Activated B cell treated with CpG ODN at 0.5 μM for 24 hours (primary cell): ENCODE measurements at regions not wholly inside any gene's neighbourhood (a gene's known extent, or its start where the extent isn't known, plus 50 kb on each side); places are given as distances from the start of the nearest gene placed in this dataset.

Experiments used
- ATAC-seq: fragments of 200-7000 bp; cut with Tn5 transposase; one replicate; pipeline ENCODE4 v1.10.0; 2021; ENCODE audit warnings: low read depth, mild to moderate bottlenecking, moderate library complexity
- CTCF ChIA-PET: fragments of 350-600 bp; sonication (Branson Sonifier 250); formaldehyde crosslinking; loops from one replicate; lab custom pipeline; 2021; ENCODE audit warnings: antibody characterized with exemption; lab: Charles Lee
- POLR2A ChIA-PET: fragments of 350-600 bp; sonication (Branson Sonifier 250); formaldehyde crosslinking; loops from one replicate; lab custom pipeline; 2021; ENCODE audit warnings: antibody characterized with exemption; lab: Charles Lee
- DNase-seq: peaks from one replicate; pipeline ENCODE4 v3.0.0; 2022
- H3K27ac Mint-ChIP-seq: one replicate; pipeline ENCODE4 v1.8.0; 2020; ENCODE audit warnings: mixed read lengths
- H3K27me3 Mint-ChIP-seq: one replicate; pipeline ENCODE4 v1.8.0; 2021; ENCODE audit warnings: mixed read lengths
- H3K36me3 Mint-ChIP-seq: one replicate; pipeline ENCODE4 v1.8.0; 2021; ENCODE audit warnings: low read depth, mixed read lengths
- H3K4me1 Mint-ChIP-seq: one replicate; pipeline ENCODE4 v1.8.0; 2021; ENCODE audit warnings: mixed read lengths
- H3K4me3 Mint-ChIP-seq: one replicate; pipeline ENCODE4 v1.8.0; 2020; ENCODE audit warnings: mild to moderate bottlenecking, mixed read lengths
- H3K9me3 Mint-ChIP-seq: one replicate; pipeline ENCODE4 v1.8.0; 2020; ENCODE audit warnings: mixed read lengths
- intact Hi-C: fragments of 100-400 bp; cut with micrococcal nuclease; formaldehyde crosslinking; loops from one replicate; pipeline ENCODE4 v1.15.1; 2024
- TF ChIP-seq, protein P1 (sequence below): fragments of 200-600 bp; IDR thresholded peaks from one replicate; pipeline ENCODE4 v1.8.0; 2022; ENCODE audit warnings: antibody characterized with exemption, mild to moderate bottlenecking

GRCh38 chr2:136215449-136215848 is 97.5 kb upstream of the CXCR4 start:
- Mint-ChIP-seq H3K4me3 (no peak overlapping the region), H3K4me1 (peaks cover 98% of the 10 kb centered on the region), H3K27ac (peak overlapping the region; percentile 97), H3K9me3 (no peaks in the 10 kb centered on the region), H3K27me3 (no peaks in the 10 kb centered on the region), H3K36me3 (no peaks in the 10 kb centered on the region)
- ATAC-seq (no peak), DNase-seq (no peak)
- ChIA-PET CTCF (interaction anchor here (1.6 to 3.0 kb wide), 3 partner anchors 9 to 78 kb away, joined by 4 to 11 read pairs (median 8); no protein-coding TSS in a partner anchor), POLR2A (interaction anchor here (0.9 to 7.4 kb wide), 5 partner anchors 8 to 97 kb away, joined by 3 to 82 read pairs (median 30); partner anchors contain the start of gene CXCR4)
- TF ChIP-seq, protein P1, sequence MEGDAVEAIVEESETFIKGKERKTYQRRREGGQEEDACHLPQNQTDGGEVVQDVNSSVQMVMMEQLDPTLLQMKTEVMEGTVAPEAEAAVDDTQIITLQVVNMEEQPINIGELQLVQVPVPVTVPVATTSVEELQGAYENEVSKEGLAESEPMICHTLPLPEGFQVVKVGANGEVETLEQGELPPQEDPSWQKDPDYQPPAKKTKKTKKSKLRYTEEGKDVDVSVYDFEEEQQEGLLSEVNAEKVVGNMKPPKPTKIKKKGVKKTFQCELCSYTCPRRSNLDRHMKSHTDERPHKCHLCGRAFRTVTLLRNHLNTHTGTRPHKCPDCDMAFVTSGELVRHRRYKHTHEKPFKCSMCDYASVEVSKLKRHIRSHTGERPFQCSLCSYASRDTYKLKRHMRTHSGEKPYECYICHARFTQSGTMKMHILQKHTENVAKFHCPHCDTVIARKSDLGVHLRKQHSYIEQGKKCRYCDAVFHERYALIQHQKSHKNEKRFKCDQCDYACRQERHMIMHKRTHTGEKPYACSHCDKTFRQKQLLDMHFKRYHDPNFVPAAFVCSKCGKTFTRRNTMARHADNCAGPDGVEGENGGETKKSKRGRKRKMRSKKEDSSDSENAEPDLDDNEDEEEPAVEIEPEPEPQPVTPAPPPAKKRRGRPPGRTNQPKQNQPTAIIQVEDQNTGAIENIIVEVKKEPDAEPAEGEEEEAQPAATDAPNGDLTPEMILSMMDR, result no peak
- intact Hi-C loops, result loop anchor here (2.0 kb wide), 1 partner anchor 231 kb away; the partner anchor contains the start of gene DARS1

- peak; percentile 35 for ATAC-seq
- Mint-ChIP-seq H3K36me3 (peaks cover 4% of the 10 kb centered on the region), H3K9me3 (peaks cover 4% of the 10 kb centered on the region), H3K4me1 (peaks cover 98% of the 10 kb centered on the region), H3K4me3 (peak overlapping the region; percentile 64), H3K27me3 (no peaks in the 10 kb centered on the region), H3K27ac (peak overlapping the region; percentile 97)
- intact Hi-C loops, result loop anchor here (1.0 to 2.0 kb wide), 3 partner anchors 8 to 230 kb away; partner anchors contain the start of gene DARS1
- no peak for DNase-seq
- ChIA-PET CTCF (interaction anchor here (1.6 to 1.9 kb wide), 2 partner anchors 24 to 78 kb away, joined by 4 to 8 read pairs; no protein-coding TSS in a partner anchor), POLR2A (interaction anchor here (0.9 to 7.4 kb wide), 11 partner anchors 7 to 113 kb away, joined by 3 to 146 read pairs (median 40); partner anchors contain the start of gene CXCR4)
- TF ChIP-seq, protein P1, result no peak
Observed at GRCh38 chr2:136214307-136215200, 96.6 kb upstream of the CXCR4 start.

DNA sequence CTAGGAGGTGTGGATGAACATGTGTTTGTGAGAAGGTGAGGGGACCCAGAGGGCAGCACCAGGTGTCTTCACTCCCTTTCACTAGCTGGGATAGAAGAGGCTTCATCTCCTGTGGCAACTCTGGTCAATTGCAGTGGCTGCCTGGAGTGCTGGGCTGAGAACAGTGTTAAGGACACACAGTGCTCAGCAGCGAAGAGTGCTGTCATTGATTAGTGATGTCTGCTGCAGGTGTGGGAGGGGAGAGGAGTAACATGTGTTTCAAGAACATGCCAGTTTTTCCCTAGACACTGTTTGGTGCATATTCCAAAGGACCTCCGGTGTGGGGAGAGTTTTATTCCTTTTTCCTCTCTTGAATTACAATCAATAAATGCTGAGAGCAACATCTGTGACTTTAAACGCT is 95.9 kb upstream of the CXCR4 start:
- CTCF ChIA-PET, result interaction anchor here (1.0 to 1.6 kb wide), 3 partner anchors 24 to 300 kb away, joined by 3 to 10 read pairs (median 8); no protein-coding TSS in a partner anchor
- POLR2A ChIA-PET, result interaction anchor here (1.2 to 5.1 kb wide), 14 partner anchors 8 to 169 kb away, joined by 4 to 146 read pairs (median 20); partner anchors contain the start of gene CXCR4
- Mint-ChIP-seq H3K9me3 (peaks cover 7% of the 10 kb centered on the region), H3K36me3 (peaks cover 4% of the 10 kb centered on the region), H3K27me3 (no peaks in the 10 kb centered on the region), H3K4me3 (peak overlapping the region; percentile 64), H3K27ac (peak overlapping the region; percentile 97), H3K4me1 (peaks cover 98% of the 10 kb centered on the region)
- intact Hi-C loops, result loop anchor here (1.0 to 2.0 kb wide), 6 partner anchors 8 to 229 kb away; partner anchors contain the start of gene DARS1
- DNase-seq (no peak), ATAC-seq (no peak)
- TF ChIP-seq, protein P1, result no peak

GRCh38 chr2:136212426-136213378 is 94.8 kb upstream of the CXCR4 start:
- intact Hi-C loops, result loop anchor here (1.0 kb wide), 3 partner anchors 26 to 80 kb away; no protein-coding TSS in a partner anchor
- H3K4me1 Mint-ChIP-seq, result peaks cover 97% of the 10 kb centered on the region

More at GRCh38 chr2:136212426-136213378, 94.8 kb upstream of the CXCR4 start:
- POLR2A ChIA-PET, result interaction anchor here (0.5 to 5.1 kb wide), 35 partner anchors 9 to 254 kb away, joined by 3 to 146 read pairs (median 5); partner anchors contain the start of genes CXCR4 and DARS1
- TF ChIP-seq, protein P1, result no peak
- Mint-ChIP-seq H3K9me3 (peaks cover 7% of the 10 kb centered on the region), H3K27me3 (no peaks in the 10 kb centered on the region), H3K4me3 (peak overlapping the region; percentile 64), H3K36me3 (peaks cover 4% of the 10 kb centered on the region), H3K27ac (peak overlapping the region; percentile 97)
- CTCF ChIA-PET, result interaction anchor here (1.0 to 1.6 kb wide), 5 partner anchors 14 to 299 kb away, joined by 3 to 10 read pairs (median 4); no protein-coding TSS in a partner anchor
- ATAC-seq (peak; percentile 72), DNase-seq (no peak)
